Esophagus muscularis mucosa (tissue), 4 donors: ENCODE measurements at regions not wholly inside any gene's neighbourhood (a gene's known extent, or its start where the extent isn't known, plus 50 kb on each side); places are given as distances from the start of the nearest gene placed in this dataset.

Experiments used
- EP300 ChIP-seq: sonication (generic); formaldehyde crosslinking; IDR thresholded peaks from one replicate; pipeline ENCODE4 v1.6.1; 2017; ENCODE audit warnings: antibody characterized with exemption
- POLR2A ChIP-seq: fragments of 450-650 bp; IDR thresholded peaks from one replicate; pipeline ENCODE4 v1.6.1; 2017; ENCODE audit warnings: antibody characterized with exemption, moderate library complexity, mild to moderate bottlenecking, low read depth
- POLR2AphosphoS5 ChIP-seq, 2 donors: sonication (generic); formaldehyde crosslinking; IDR thresholded peaks; one replicate each; pipeline ENCODE4 v1.6.1; 2017; ENCODE audit warnings: antibody characterized with exemption in 2 of 2
- TF ChIP-seq, protein P1 (sequence below), 3 experiments: fragments of 200-600 bp in 2 of 3; fragments of 450-650 bp in 1 of 3; sonication (generic) in 2 of 3; IDR thresholded peaks; one replicate each; pipeline ENCODE4 v1.5.1; 2017 to 2019; ENCODE audit warnings: antibody characterized with exemption in 3 of 3, mild to moderate bottlenecking in 2 of 3, moderate library complexity in 1 of 3

DNA sequence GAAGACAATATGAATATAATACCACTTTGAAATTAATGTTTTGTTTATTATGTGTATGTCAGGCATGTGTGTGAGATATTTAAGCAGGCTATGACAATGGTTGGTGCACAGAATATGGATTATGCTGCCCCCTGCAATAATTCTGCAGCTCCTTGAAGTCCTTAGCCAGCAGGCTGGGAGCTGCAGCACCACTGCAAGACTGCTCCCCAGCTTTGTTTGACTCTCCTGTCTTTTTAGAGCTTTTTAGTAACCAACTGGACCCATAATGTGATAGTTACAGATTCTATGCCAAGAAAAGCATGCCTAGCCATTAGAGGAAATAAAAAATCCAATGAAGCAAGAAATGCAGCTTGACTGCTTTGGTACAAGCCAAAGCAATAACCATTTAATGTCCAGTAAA lies 535.1 kb downstream of the TMEM135 start:
- TF ChIP-seq, protein P1, sequence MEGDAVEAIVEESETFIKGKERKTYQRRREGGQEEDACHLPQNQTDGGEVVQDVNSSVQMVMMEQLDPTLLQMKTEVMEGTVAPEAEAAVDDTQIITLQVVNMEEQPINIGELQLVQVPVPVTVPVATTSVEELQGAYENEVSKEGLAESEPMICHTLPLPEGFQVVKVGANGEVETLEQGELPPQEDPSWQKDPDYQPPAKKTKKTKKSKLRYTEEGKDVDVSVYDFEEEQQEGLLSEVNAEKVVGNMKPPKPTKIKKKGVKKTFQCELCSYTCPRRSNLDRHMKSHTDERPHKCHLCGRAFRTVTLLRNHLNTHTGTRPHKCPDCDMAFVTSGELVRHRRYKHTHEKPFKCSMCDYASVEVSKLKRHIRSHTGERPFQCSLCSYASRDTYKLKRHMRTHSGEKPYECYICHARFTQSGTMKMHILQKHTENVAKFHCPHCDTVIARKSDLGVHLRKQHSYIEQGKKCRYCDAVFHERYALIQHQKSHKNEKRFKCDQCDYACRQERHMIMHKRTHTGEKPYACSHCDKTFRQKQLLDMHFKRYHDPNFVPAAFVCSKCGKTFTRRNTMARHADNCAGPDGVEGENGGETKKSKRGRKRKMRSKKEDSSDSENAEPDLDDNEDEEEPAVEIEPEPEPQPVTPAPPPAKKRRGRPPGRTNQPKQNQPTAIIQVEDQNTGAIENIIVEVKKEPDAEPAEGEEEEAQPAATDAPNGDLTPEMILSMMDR (IDR thresholded peaks at IDR 0.05), result no peak
- TF ChIP-seq POLR2A (no peak), POLR2AphosphoS5 (IDR thresholded peaks at IDR 0.05) (no peak), EP300 (no peak)
